ENCODE measurements at regions not wholly inside any gene's neighbourhood (a gene's known extent, or its start where the extent isn't known, plus 50 kb on each side); places are given as distances from the start of the nearest gene placed in this dataset.

GRCh38 chr5:74916831-74917710, 50.9 kb upstream of the FAM169A start:
- no peak for TF ChIP-seq CTCF (IDR thresholded peaks at IDR 0.05)
- no peak overlapping the region for H3K27ac ChIP-seq
- no peaks in the 10 kb centered on the region for H3K36me3 ChIP-seq (ENCODE audit: control insufficient read depth, insufficient read depth, low read length)
- H2AFZ ChIP-seq = no peak overlapping the region
- H3K9me3 ChIP-seq (ENCODE audit: control insufficient read depth, low read length) = no peaks in the 10 kb centered on the region
- H3K4me3 ChIP-seq (ENCODE audit: low read depth, low read length) = no peak overlapping the region
- H3K79me2 ChIP-seq = no peaks in the 10 kb centered on the region
- no peak overlapping the region for H3K9ac ChIP-seq
- H3K4me1 ChIP-seq = no peaks in the 10 kb centered on the region
- no peak overlapping the region for H3K4me2 ChIP-seq (ENCODE audit: low read length)
- H3K27me3 ChIP-seq (ENCODE audit: control insufficient read depth, insufficient read depth, low read length) = no peaks in the 10 kb centered on the region
